Spleen (tissue), 11 donors: ENCODE measurements at regions not wholly inside any gene's neighbourhood (a gene's known extent, or its start where the extent isn't known, plus 50 kb on each side); places are given as distances from the start of the nearest gene placed in this dataset.

ENCODE experiments used
- DNase-seq: peaks from one replicate; pipeline ENCODE4 v3.0.0-alpha.2; 2020
- H3K27ac ChIP-seq, 8 donors: fragments of 200-600 bp; sonication (generic) in 7 of 8; 1 replicate in 4 of 8; 2 replicates in 4 of 8; pipeline versions ENCODE4 v1.5.0 to v1.8.0; 2016 to 2021; ENCODE audit warnings: inconsistent platforms in 4 of 8, mild to moderate bottlenecking in 4 of 8, moderate library complexity in 1 of 8
- H3K27me3 ChIP-seq, 7 donors: fragments of 200-600 bp; sonication (generic) in 6 of 7; replicated peaks in 1 of 7; 1 replicate in 4 of 7; 2 replicates in 3 of 7; pipeline versions ENCODE4 v1.5.0 to v1.8.0; 2016 to 2021; ENCODE audit warnings: inconsistent platforms in 3 of 7, mild to moderate bottlenecking in 1 of 7
- H3K36me3 ChIP-seq, 6 donors: fragments of 200-600 bp; sonication (generic) in 5 of 6; 1 replicate in 4 of 6; 2 replicates in 2 of 6; pipeline versions ENCODE4 v1.5.0 to v1.8.0; 2016 to 2021; ENCODE audit warnings: inconsistent platforms in 2 of 6
- H3K4me1 ChIP-seq, 6 donors: fragments of 200-600 bp; sonication (generic) in 5 of 6; 1 replicate in 3 of 6; 2 replicates in 3 of 6; pipeline versions ENCODE4 v1.5.0 to v1.8.0; 2016 to 2021; ENCODE audit warnings: inconsistent platforms in 3 of 6
- H3K4me3 ChIP-seq, 8 donors: fragments of 200-600 bp; sonication (generic) in 7 of 8; 1 replicate in 4 of 8; 2 replicates in 4 of 8; pipeline versions ENCODE4 v1.5.0 to v1.8.0; 2016 to 2021; ENCODE audit warnings: inconsistent platforms in 4 of 8, mild to moderate bottlenecking in 4 of 8, moderate library complexity in 2 of 8
- H3K9me3 ChIP-seq, 8 donors: fragments of 200-600 bp; sonication (generic) in 7 of 8; 1 replicate in 4 of 8; 2 replicates in 4 of 8; pipeline versions ENCODE4 v1.5.0 to v1.8.0; 2016 to 2021; ENCODE audit warnings: inconsistent platforms in 4 of 8
- POLR2A ChIP-seq, 3 donors: fragments of 450-650 bp; IDR thresholded peaks; one replicate each; pipeline ENCODE4 v1.5.1; 2017; ENCODE audit warnings: antibody characterized with exemption in 3 of 3, mild to moderate bottlenecking in 1 of 3
- POLR2AphosphoS5 ChIP-seq, 3 donors: sonication (generic); formaldehyde crosslinking; IDR thresholded peaks; one replicate each; pipeline ENCODE4 v1.5.1; 2017; ENCODE audit warnings: antibody characterized with exemption in 3 of 3
- whole genome bisulfite sequencing, 5 donors: extraction: QIAGEN DNeasy Blood & Tissue Kit in 3 of 5; methylation state at CpG; one replicate each; pipeline versions ENCODE4 v1.1.5 to v1.1.7; 2013 to 2018; 5-methylcytosine and 5-hydroxymethylcytosine counted together
- intact Hi-C: fragments of 100-400 bp; cut with DNase I; formaldehyde crosslinking; loops from one replicate; pipeline ENCODE4 v1.15.0; 2023; ENCODE audit warnings: low total_unique reads
- TF ChIP-seq, protein P1 (sequence below), 11 experiments: fragments of 200-600 bp in 7 of 11; fragments of 450-650 bp in 4 of 11; sonication (generic) in 4 of 11; IDR thresholded peaks in 8 of 11; conservative IDR thresholded peaks in 3 of 11; 1 replicate in 7 of 11; 2 replicates in 4 of 11; pipeline versions ENCODE4 v1.4.0 to v1.8.0; 2016 to 2021; ENCODE audit warnings: antibody characterized with exemption in 11 of 11, inconsistent platforms in 4 of 11, mild to moderate bottlenecking in 1 of 11
- donor health status: healthy with polysubstance abuse.
- donor health status: DM: no; HTN: no; CAD: no; lungs with moderate emphysema.
- donor health status: DM: no; HTN: no; CAD: no.
- donor health status: Bipolar disorder and iron deficiency.
- donor health status: healthy.
- donor health status: DM: no; HTN: no; CAD: no.
- donor health status: DM: yes; HTN: yes; CAD: no.

GRCh38 chr11:91047882-91048281 is 825.0 kb upstream of the CHORDC1 start:
- Histone ChIP-seq H3K4me1 (no peaks in the 10 kb centered on the region), H3K36me3 (no peaks in the 10 kb centered on the region), H3K27ac (no peak overlapping the region), H3K9me3 (peaks cover 0 to 13% (median 0%) of the 10 kb centered on the region in 8 donors), H3K27me3 (no peaks in the 10 kb centered on the region), H3K4me3 (no peak overlapping the region)
- WGBS, 5 donors = 81 to 89% (median 85%) methylated on average over 2 of the region's 2 CpGs
- intact Hi-C loops = no loop called here
- no peak for DNase-seq
- TF ChIP-seq POLR2AphosphoS5 (IDR thresholded peaks at IDR 0.05) = no peak
- no peak for TF ChIP-seq POLR2A (IDR thresholded peaks at IDR 0.05)
- TF ChIP-seq, protein P1, sequence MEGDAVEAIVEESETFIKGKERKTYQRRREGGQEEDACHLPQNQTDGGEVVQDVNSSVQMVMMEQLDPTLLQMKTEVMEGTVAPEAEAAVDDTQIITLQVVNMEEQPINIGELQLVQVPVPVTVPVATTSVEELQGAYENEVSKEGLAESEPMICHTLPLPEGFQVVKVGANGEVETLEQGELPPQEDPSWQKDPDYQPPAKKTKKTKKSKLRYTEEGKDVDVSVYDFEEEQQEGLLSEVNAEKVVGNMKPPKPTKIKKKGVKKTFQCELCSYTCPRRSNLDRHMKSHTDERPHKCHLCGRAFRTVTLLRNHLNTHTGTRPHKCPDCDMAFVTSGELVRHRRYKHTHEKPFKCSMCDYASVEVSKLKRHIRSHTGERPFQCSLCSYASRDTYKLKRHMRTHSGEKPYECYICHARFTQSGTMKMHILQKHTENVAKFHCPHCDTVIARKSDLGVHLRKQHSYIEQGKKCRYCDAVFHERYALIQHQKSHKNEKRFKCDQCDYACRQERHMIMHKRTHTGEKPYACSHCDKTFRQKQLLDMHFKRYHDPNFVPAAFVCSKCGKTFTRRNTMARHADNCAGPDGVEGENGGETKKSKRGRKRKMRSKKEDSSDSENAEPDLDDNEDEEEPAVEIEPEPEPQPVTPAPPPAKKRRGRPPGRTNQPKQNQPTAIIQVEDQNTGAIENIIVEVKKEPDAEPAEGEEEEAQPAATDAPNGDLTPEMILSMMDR (IDR thresholded peaks at IDR 0.05 in 8 of 11, conservative IDR thresholded peaks at IDR 0.05 in 3 of 11) = no peak

DNA sequence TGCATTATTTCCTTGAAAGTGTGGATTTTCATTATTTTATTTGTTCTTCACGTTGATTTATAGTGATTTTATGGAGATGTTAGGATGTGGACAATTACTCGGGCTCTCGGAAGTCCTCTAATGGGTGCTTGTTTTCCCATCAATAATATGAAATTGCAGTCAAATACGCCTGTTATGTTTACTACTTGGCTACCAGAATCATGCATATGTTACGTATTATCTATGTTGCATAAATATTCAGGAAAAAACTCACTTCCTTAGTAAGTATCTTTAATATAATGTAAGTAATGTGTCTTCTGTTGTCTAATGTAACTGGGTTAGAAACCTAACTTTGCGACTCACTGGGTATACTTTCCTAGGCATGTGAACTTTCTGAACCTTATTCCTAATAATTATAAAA is 823.4 kb upstream of the CHORDC1 start:
- intact Hi-C loops = no loop called here
- DNase-seq = no peak
- WGBS, 5 donors = 87 to 92% (median 88%) methylated on average over 6 of the region's 6 CpGs
- Histone ChIP-seq H3K27me3 (no peaks in the 10 kb centered on the region), H3K36me3 (no peaks in the 10 kb centered on the region), H3K9me3 (peaks cover 0 to 13% (median 0%) of the 10 kb centered on the region in 8 donors), H3K4me3 (no peak overlapping the region), H3K4me1 (no peaks in the 10 kb centered on the region), H3K27ac (no peak overlapping the region)
- TF ChIP-seq, protein P1 (IDR thresholded peaks at IDR 0.05 in 8 of 11, conservative IDR thresholded peaks at IDR 0.05 in 3 of 11) = no peak
- no peak for TF ChIP-seq POLR2AphosphoS5 (IDR thresholded peaks at IDR 0.05)
- no peak for TF ChIP-seq POLR2A (IDR thresholded peaks at IDR 0.05)

DNA sequence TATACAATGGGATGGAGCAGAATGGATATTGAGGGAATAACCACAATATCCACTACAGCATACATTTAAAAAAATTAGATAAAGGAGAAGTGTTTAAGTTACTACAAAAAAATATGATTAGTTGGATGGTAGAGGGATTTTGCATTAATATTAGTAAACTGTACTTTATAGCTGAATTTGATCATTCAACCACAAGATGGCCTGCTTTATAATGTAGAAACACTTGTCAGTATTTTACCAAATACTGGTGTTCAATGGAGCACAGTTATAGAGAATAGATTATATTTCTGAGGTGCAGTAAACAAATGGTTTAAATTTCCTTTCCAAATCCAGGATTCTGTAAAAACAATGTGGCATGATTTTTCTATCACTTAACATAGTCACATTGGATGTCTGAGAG is 818.8 kb upstream of the CHORDC1 start:
- DNase-seq = no peak
- H3K36me3 ChIP-seq = no peaks in the 10 kb centered on the region
- TF ChIP-seq POLR2A (IDR thresholded peaks at IDR 0.05) = no peak
- TF ChIP-seq POLR2AphosphoS5 (IDR thresholded peaks at IDR 0.05) = no peak
- TF ChIP-seq, protein P1 (IDR thresholded peaks at IDR 0.05 in 8 of 11, conservative IDR thresholded peaks at IDR 0.05 in 3 of 11) = no peak
- intact Hi-C loops = no loop called here
- peaks cover 0 to 13% (median 5%) of the 10 kb centered on the region in 8 donors for H3K9me3 ChIP-seq
- H3K27me3 ChIP-seq = no peaks in the 10 kb centered on the region
- H3K4me1 ChIP-seq = no peaks in the 10 kb centered on the region
- no peak overlapping the region for H3K4me3 ChIP-seq
- no peak overlapping the region for H3K27ac ChIP-seq

GRCh38 chr11:91023731-91024130 is 800.9 kb upstream of the CHORDC1 start:
- no peak for DNase-seq
- Histone ChIP-seq H3K9me3 (peaks cover 0 to 7% (median 0%) of the 10 kb centered on the region in 8 donors), H3K4me3 (no peak overlapping the region), H3K4me1 (no peaks in the 10 kb centered on the region), H3K27ac (no peak overlapping the region), H3K27me3 (no peaks in the 10 kb centered on the region), H3K36me3 (no peaks in the 10 kb centered on the region)
- TF ChIP-seq POLR2AphosphoS5 (IDR thresholded peaks at IDR 0.05) (no peak), POLR2A (IDR thresholded peaks at IDR 0.05) (no peak)
- TF ChIP-seq, protein P1 (IDR thresholded peaks at IDR 0.05 in 8 of 11, conservative IDR thresholded peaks at IDR 0.05 in 3 of 11) = no peak
- intact Hi-C loops = no loop called here
- whole genome bisulfite sequencing, 5 donors = 55 to 79% (median 68%) methylated on average over 2 of the region's 2 CpGs
